ENCODE measurements at regions not wholly inside any gene's neighbourhood (a gene's known extent, or its start where the extent isn't known, plus 50 kb on each side); places are given as distances from the start of the nearest gene placed in this dataset.
"Not testable (repeated sequence)": the region's sequence is repeated elsewhere in the genome, so short reads cannot be mapped to it uniquely, and the experiment has no call there.

GRCh38 chr14:97164021-97164420 is 366.8 kb downstream of the VRK1 start:
- H3K27me3 ChIP-seq (ENCODE audit: insufficient read depth in 3 of 3, low read length in 2 of 3), result no peaks in the 10 kb centered on the region
- H3K4me1 ChIP-seq, result no peaks in the 10 kb centered on the region
- H3K9me3 ChIP-seq, result no peaks in the 10 kb centered on the region
- H3K27ac ChIP-seq, result no peak overlapping the region
- DNase-seq, result no peak
- H3K4me3 ChIP-seq, result no peak overlapping the region
- 19 to 44% (median 34%) methylated on average over 6 of the region's 6 CpGs for WGBS, 3 donors
- TF ChIP-seq, protein P1, sequence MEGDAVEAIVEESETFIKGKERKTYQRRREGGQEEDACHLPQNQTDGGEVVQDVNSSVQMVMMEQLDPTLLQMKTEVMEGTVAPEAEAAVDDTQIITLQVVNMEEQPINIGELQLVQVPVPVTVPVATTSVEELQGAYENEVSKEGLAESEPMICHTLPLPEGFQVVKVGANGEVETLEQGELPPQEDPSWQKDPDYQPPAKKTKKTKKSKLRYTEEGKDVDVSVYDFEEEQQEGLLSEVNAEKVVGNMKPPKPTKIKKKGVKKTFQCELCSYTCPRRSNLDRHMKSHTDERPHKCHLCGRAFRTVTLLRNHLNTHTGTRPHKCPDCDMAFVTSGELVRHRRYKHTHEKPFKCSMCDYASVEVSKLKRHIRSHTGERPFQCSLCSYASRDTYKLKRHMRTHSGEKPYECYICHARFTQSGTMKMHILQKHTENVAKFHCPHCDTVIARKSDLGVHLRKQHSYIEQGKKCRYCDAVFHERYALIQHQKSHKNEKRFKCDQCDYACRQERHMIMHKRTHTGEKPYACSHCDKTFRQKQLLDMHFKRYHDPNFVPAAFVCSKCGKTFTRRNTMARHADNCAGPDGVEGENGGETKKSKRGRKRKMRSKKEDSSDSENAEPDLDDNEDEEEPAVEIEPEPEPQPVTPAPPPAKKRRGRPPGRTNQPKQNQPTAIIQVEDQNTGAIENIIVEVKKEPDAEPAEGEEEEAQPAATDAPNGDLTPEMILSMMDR (IDR thresholded peaks at IDR 0.05), result no peak
- intact Hi-C loops (cut with DNase I), result no loop called here
- no peaks in the 10 kb centered on the region for H3K36me3 ChIP-seq (ENCODE audit: insufficient read depth in 1 of 2, low read depth in 1 of 2)
- no peak for ATAC-seq

- no peaks in the 10 kb centered on the region for H3K4me1 ChIP-seq
- H3K27ac ChIP-seq, result no peak overlapping the region
- intact Hi-C loops (cut with DNase I), result no loop called here
- 76 to 85% (median 85%) methylated on average over 7 of the region's 7 CpGs for WGBS, 3 donors
- no peak for DNase-seq
- no peaks in the 10 kb centered on the region for H3K36me3 ChIP-seq (ENCODE audit: insufficient read depth in 1 of 2, low read depth in 1 of 2)
- no peak overlapping the region for H3K4me3 ChIP-seq
- TF ChIP-seq, protein P1 (IDR thresholded peaks at IDR 0.05), result no peak
- ATAC-seq, result no peak
- no peaks in the 10 kb centered on the region for H3K9me3 ChIP-seq
- H3K27me3 ChIP-seq (ENCODE audit: insufficient read depth in 3 of 3, low read length in 2 of 3), result no peaks in the 10 kb centered on the region
Observed at GRCh38 chr14:97166497-97166896, 369.3 kb downstream of the VRK1 start.

DNA sequence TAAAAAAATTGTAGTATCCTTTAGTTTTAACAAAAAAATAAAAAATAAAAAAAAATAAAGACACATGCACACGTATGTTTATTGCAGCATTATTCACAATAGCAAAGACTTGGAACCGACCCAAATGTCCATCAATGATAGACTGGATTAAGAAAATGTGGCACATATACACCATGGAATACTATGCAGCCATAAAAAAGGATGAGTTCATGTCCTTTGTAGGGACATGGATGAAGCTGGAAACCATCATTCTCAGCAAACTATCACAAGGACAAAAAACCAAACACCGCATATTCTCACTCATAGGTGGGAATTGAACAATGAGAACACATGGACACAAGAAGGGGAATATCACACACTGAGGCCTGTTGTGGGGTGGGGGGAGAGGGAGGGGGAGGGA is 370.4 kb downstream of the VRK1 start:
- H3K27ac ChIP-seq; H3K4me1 ChIP-seq; intact Hi-C loops (cut with DNase I); H3K9me3 ChIP-seq; ATAC-seq; H3K27me3 ChIP-seq (ENCODE audit: insufficient read depth in 3 of 3, low read length in 2 of 3); DNase-seq; H3K4me3 ChIP-seq; H3K36me3 ChIP-seq (ENCODE audit: insufficient read depth in 1 of 2, low read depth in 1 of 2): not testable (repeated sequence)
- WGBS, 3 donors, result 84 to 94% (median 89%) methylated on average over 2 to 3 of the region's 3 CpGs

DNA sequence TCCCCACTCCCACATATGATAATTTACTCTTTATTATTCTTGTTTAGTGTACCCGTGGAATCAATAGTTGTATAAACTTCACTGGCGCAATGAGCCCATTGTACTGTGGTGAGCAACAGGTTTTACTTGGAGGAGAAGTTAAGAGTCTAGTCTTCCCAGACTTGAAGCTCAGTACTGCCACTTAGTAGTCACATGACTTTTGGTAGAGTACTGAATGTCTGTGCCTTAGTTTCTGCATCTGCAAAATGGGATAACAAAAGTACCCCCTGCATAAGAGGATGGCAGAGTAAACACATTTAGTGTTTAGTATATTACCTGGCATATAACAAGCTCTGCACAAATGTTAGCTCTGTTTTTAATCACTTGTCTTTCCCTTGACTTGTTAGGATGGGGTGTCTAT is 375.5 kb downstream of the VRK1 start:
- Histone ChIP-seq H3K27me3 (ENCODE audit: insufficient read depth in 3 of 3, low read length in 2 of 3) (no peaks in the 10 kb centered on the region), H3K4me1 (no peaks in the 10 kb centered on the region), H3K36me3 (ENCODE audit: insufficient read depth in 1 of 2, low read depth in 1 of 2) (no peaks in the 10 kb centered on the region), H3K4me3 (no peak overlapping the region), H3K9me3 (no peaks in the 10 kb centered on the region), H3K27ac (no peak overlapping the region)
- ATAC-seq, result no peak
- TF ChIP-seq, protein P1 (IDR thresholded peaks at IDR 0.05), result no peak
- intact Hi-C loops (cut with DNase I), result no loop called here
- 94 to 95% (median 94%) methylated on average over 2 of the region's 2 CpGs for WGBS, 3 donors
- DNase-seq, result no peak

GRCh38 chr14:97177016-97177415 is 379.8 kb downstream of the VRK1 start:
- Histone ChIP-seq H3K36me3 (ENCODE audit: insufficient read depth in 1 of 2, low read depth in 1 of 2) (no peaks in the 10 kb centered on the region), H3K9me3 (no peaks in the 10 kb centered on the region), H3K27ac (no peak overlapping the region), H3K4me1 (no peaks in the 10 kb centered on the region), H3K4me3 (no peak overlapping the region), H3K27me3 (ENCODE audit: insufficient read depth in 3 of 3, low read length in 2 of 3) (no peaks in the 10 kb centered on the region)
- DNase-seq (no peak), ATAC-seq (no peak)
- TF ChIP-seq, protein P1 (IDR thresholded peaks at IDR 0.05), result no peak
- 38 to 50% (median 44%) methylated on average over 6 of the region's 6 CpGs for WGBS, 3 donors
- intact Hi-C loops (cut with DNase I), result no loop called here

Data from psoas muscle (tissue), 7 donors.